Uterus (tissue), 2 donors: ENCODE measurements at regions not wholly inside any gene's neighbourhood (a gene's known extent, or its start where the extent isn't known, plus 50 kb on each side); places are given as distances from the start of the nearest gene placed in this dataset.

ENCODE experiments used
- POLR2A ChIP-seq, 2 donors: fragments of 450-650 bp; IDR thresholded peaks; one replicate each; pipeline ENCODE4 v1.6.1; 2016; ENCODE audit warnings: antibody characterized with exemption in 2 of 2, mild to moderate bottlenecking in 1 of 2, moderate library complexity in 1 of 2
- TF ChIP-seq, protein P1 (sequence below), 4 experiments: fragments of 200-600 bp in 2 of 4; fragments of 450-650 bp in 2 of 4; sonication (generic) in 2 of 4; IDR thresholded peaks; one replicate each; pipeline ENCODE4 v1.5.1; 2016 to 2019; ENCODE audit warnings: antibody characterized with exemption in 4 of 4, mild to moderate bottlenecking in 2 of 4, moderate library complexity in 1 of 4

DNA sequence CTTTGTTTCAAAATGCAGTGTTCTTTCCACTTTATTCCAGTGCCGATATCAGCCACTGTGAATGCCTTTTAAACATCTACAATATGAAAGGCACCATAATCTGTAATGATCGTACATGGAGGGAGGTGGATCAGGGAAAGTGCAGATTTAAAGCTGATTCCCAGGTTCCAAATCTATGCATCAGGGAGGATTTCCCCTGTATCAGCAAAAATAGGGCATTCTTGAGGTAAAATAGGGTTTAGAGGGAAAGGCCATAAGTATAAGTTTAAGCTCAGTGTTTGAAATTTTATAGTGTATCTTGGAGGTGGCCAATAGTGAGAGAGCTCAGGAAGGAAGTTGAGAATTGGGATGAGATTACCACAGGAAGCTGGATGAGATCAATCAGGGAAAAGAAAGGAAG lies 289.7 kb upstream of the ID4 start:
- TF ChIP-seq, protein P1, sequence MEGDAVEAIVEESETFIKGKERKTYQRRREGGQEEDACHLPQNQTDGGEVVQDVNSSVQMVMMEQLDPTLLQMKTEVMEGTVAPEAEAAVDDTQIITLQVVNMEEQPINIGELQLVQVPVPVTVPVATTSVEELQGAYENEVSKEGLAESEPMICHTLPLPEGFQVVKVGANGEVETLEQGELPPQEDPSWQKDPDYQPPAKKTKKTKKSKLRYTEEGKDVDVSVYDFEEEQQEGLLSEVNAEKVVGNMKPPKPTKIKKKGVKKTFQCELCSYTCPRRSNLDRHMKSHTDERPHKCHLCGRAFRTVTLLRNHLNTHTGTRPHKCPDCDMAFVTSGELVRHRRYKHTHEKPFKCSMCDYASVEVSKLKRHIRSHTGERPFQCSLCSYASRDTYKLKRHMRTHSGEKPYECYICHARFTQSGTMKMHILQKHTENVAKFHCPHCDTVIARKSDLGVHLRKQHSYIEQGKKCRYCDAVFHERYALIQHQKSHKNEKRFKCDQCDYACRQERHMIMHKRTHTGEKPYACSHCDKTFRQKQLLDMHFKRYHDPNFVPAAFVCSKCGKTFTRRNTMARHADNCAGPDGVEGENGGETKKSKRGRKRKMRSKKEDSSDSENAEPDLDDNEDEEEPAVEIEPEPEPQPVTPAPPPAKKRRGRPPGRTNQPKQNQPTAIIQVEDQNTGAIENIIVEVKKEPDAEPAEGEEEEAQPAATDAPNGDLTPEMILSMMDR (IDR thresholded peaks at IDR 0.05) = no peak
- no peak for TF ChIP-seq POLR2A (IDR thresholded peaks at IDR 0.05)
